ENCODE measurements at regions not wholly inside any gene's neighbourhood (a gene's known extent, or its start where the extent isn't known, plus 50 kb on each side); places are given as distances from the start of the nearest gene placed in this dataset.

- TF ChIP-seq CTCF (IDR thresholded peaks at IDR 0.05) (no peak), POLR2AphosphoS5 (IDR thresholded peaks at IDR 0.05) (no peak), POLR2A (IDR thresholded peaks at IDR 0.05) (no peak)
These were observed 81.0 kb downstream of the SAMD9 start for GRCh38 chr7:93036807-93037206.
